ENCODE measurements at regions not wholly inside any gene's neighbourhood (a gene's known extent, or its start where the extent isn't known, plus 50 kb on each side); places are given as distances from the start of the nearest gene placed in this dataset.

DNA sequence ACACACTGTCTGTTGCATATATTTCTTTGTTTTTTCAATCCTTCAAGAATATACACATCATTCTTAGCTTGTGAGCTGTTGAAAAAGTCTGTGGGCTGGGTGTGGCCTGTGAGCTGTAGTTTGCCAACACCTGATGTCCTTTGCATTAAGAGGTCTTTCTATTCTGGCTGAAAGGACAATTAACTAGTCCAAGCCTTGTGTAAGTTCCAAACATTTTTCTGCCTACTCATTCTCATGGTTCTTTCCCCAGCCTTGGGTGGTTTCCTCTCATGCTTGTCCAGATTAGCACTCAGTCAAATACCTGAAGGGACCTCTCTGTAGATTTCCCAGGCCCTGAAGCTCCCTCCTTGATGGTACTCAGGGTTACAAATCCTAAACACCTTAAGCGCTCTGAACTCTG is 57.8 kb upstream of the NABP1 start:
- TF ChIP-seq, protein P1, sequence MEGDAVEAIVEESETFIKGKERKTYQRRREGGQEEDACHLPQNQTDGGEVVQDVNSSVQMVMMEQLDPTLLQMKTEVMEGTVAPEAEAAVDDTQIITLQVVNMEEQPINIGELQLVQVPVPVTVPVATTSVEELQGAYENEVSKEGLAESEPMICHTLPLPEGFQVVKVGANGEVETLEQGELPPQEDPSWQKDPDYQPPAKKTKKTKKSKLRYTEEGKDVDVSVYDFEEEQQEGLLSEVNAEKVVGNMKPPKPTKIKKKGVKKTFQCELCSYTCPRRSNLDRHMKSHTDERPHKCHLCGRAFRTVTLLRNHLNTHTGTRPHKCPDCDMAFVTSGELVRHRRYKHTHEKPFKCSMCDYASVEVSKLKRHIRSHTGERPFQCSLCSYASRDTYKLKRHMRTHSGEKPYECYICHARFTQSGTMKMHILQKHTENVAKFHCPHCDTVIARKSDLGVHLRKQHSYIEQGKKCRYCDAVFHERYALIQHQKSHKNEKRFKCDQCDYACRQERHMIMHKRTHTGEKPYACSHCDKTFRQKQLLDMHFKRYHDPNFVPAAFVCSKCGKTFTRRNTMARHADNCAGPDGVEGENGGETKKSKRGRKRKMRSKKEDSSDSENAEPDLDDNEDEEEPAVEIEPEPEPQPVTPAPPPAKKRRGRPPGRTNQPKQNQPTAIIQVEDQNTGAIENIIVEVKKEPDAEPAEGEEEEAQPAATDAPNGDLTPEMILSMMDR (IDR thresholded peaks at IDR 0.05), result no peak
- no peak for TF ChIP-seq POLR2AphosphoS5 (IDR thresholded peaks at IDR 0.05; ENCODE audit: low read depth, low read length)
- TF ChIP-seq, protein P2, sequence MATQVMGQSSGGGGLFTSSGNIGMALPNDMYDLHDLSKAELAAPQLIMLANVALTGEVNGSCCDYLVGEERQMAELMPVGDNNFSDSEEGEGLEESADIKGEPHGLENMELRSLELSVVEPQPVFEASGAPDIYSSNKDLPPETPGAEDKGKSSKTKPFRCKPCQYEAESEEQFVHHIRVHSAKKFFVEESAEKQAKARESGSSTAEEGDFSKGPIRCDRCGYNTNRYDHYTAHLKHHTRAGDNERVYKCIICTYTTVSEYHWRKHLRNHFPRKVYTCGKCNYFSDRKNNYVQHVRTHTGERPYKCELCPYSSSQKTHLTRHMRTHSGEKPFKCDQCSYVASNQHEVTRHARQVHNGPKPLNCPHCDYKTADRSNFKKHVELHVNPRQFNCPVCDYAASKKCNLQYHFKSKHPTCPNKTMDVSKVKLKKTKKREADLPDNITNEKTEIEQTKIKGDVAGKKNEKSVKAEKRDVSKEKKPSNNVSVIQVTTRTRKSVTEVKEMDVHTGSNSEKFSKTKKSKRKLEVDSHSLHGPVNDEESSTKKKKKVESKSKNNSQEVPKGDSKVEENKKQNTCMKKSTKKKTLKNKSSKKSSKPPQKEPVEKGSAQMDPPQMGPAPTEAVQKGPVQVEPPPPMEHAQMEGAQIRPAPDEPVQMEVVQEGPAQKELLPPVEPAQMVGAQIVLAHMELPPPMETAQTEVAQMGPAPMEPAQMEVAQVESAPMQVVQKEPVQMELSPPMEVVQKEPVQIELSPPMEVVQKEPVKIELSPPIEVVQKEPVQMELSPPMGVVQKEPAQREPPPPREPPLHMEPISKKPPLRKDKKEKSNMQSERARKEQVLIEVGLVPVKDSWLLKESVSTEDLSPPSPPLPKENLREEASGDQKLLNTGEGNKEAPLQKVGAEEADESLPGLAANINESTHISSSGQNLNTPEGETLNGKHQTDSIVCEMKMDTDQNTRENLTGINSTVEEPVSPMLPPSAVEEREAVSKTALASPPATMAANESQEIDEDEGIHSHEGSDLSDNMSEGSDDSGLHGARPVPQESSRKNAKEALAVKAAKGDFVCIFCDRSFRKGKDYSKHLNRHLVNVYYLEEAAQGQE (IDR thresholded peaks at IDR 0.05; ENCODE audit: insufficient read depth in 1 of 2, low read depth in 2 of 2, low read length in 1 of 2), result no peak
- no peak for TF ChIP-seq SIN3A (IDR thresholded peaks at IDR 0.05; ENCODE audit: borderline replicate concordance, insufficient read depth, low read depth, low read length)
- TF ChIP-seq TCF7L2 (IDR thresholded peaks at IDR 0.05; ENCODE audit: low read depth, low read length), result no peak

Measured in Panc1 (cell line).